ENCODE measurements at regions not wholly inside any gene's neighbourhood (a gene's known extent, or its start where the extent isn't known, plus 50 kb on each side); places are given as distances from the start of the nearest gene placed in this dataset.

- DNase-seq (ENCODE audit: extremely low spot score, unreplicated experiment): no peak
- no peak for TF ChIP-seq CTCF (IDR thresholded peaks at IDR 0.05)
- no peak overlapping the region for H3K4me3 Mint-ChIP-seq (ENCODE audit: unreplicated experiment)
- H3K36me3 Mint-ChIP-seq (ENCODE audit: unreplicated experiment): no peaks in the 10 kb centered on the region
- no peaks in the 10 kb centered on the region for H3K4me1 Mint-ChIP-seq (ENCODE audit: unreplicated experiment)
- no peak overlapping the region for H3K27ac Mint-ChIP-seq (ENCODE audit: unreplicated experiment)
- H3K9me3 Mint-ChIP-seq (ENCODE audit: unreplicated experiment): peaks cover 44% of the 10 kb centered on the region
- H3K27me3 Mint-ChIP-seq (ENCODE audit: unreplicated experiment): no peaks in the 10 kb centered on the region
These were observed 639.0 kb downstream of the EDEM1 start for GRCh38 chr3:5826467-5826866.

GRCh38 chr3:5828251-5828650, 640.7 kb downstream of the EDEM1 start:
- Mint-ChIP-seq H3K4me1 (ENCODE audit: unreplicated experiment) (no peaks in the 10 kb centered on the region), H3K36me3 (ENCODE audit: unreplicated experiment) (no peaks in the 10 kb centered on the region), H3K4me3 (ENCODE audit: unreplicated experiment) (no peak overlapping the region), H3K27me3 (ENCODE audit: unreplicated experiment) (no peaks in the 10 kb centered on the region), H3K27ac (ENCODE audit: unreplicated experiment) (no peak overlapping the region), H3K9me3 (ENCODE audit: unreplicated experiment) (peaks cover 59% of the 10 kb centered on the region)
- TF ChIP-seq CTCF (IDR thresholded peaks at IDR 0.05): no peak
- DNase-seq (ENCODE audit: extremely low spot score, unreplicated experiment): no peak

- no peaks in the 10 kb centered on the region for H3K36me3 Mint-ChIP-seq (ENCODE audit: unreplicated experiment)
- H3K4me1 Mint-ChIP-seq (ENCODE audit: unreplicated experiment): no peaks in the 10 kb centered on the region
- H3K27me3 Mint-ChIP-seq (ENCODE audit: unreplicated experiment): no peaks in the 10 kb centered on the region
- DNase-seq (ENCODE audit: extremely low spot score, unreplicated experiment): no peak
- no peak overlapping the region for H3K4me3 Mint-ChIP-seq (ENCODE audit: unreplicated experiment)
- no peak for TF ChIP-seq CTCF (IDR thresholded peaks at IDR 0.05)
- peaks cover 56% of the 10 kb centered on the region for H3K9me3 Mint-ChIP-seq (ENCODE audit: unreplicated experiment)
- no peak overlapping the region for H3K27ac Mint-ChIP-seq (ENCODE audit: unreplicated experiment)
These were observed 652.5 kb downstream of the EDEM1 start for GRCh38 chr3:5840056-5840455.

GRCh38 chr3:5841599-5841998, 654.1 kb downstream of the EDEM1 start:
- no peak for TF ChIP-seq CTCF (IDR thresholded peaks at IDR 0.05)
- Mint-ChIP-seq H3K4me1 (ENCODE audit: unreplicated experiment) (no peaks in the 10 kb centered on the region), H3K27me3 (ENCODE audit: unreplicated experiment) (no peaks in the 10 kb centered on the region), H3K4me3 (ENCODE audit: unreplicated experiment) (no peak overlapping the region), H3K36me3 (ENCODE audit: unreplicated experiment) (no peaks in the 10 kb centered on the region), H3K9me3 (ENCODE audit: unreplicated experiment) (peaks cover 46% of the 10 kb centered on the region), H3K27ac (ENCODE audit: unreplicated experiment) (no peak overlapping the region)
- DNase-seq (ENCODE audit: extremely low spot score, unreplicated experiment): no peak

- no peak for TF ChIP-seq CTCF (IDR thresholded peaks at IDR 0.05)
- no peak for DNase-seq (ENCODE audit: extremely low spot score, unreplicated experiment)
- H3K4me3 Mint-ChIP-seq (ENCODE audit: unreplicated experiment): no peak overlapping the region
- no peaks in the 10 kb centered on the region for H3K36me3 Mint-ChIP-seq (ENCODE audit: unreplicated experiment)
- no peak overlapping the region for H3K27ac Mint-ChIP-seq (ENCODE audit: unreplicated experiment)
- peaks cover 52% of the 10 kb centered on the region for H3K9me3 Mint-ChIP-seq (ENCODE audit: unreplicated experiment)
- no peaks in the 10 kb centered on the region for H3K4me1 Mint-ChIP-seq (ENCODE audit: unreplicated experiment)
- H3K27me3 Mint-ChIP-seq (ENCODE audit: unreplicated experiment): no peaks in the 10 kb centered on the region
These were observed 658.8 kb downstream of the EDEM1 start for GRCh38 chr3:5846261-5846660.

Data from osteocyte (in vitro differentiated cells).